ENCODE measurements at regions not wholly inside any gene's neighbourhood (a gene's known extent, or its start where the extent isn't known, plus 50 kb on each side); places are given as distances from the start of the nearest gene placed in this dataset.

- intact Hi-C loops (cut with micrococcal nuclease), result no loop called here
- Mint-ChIP-seq H3K27me3 (peaks cover 3% of the 10 kb centered on the region), H3K36me3 (ENCODE audit: low read depth) (no peaks in the 10 kb centered on the region), H3K4me1 (no peaks in the 10 kb centered on the region), H3K9me3 (peaks cover 16% of the 10 kb centered on the region), H3K27ac (no peak overlapping the region), H3K4me3 (no peak overlapping the region)
- CTCF ChIA-PET, result no interaction called here
- no peak for TF ChIP-seq CTCF (IDR thresholded peaks at IDR 0.05)
- POLR2A ChIA-PET, result no interaction called here
- no peak for DNase-seq
- no peak for ATAC-seq (ENCODE audit: low read depth)
These were observed 85.4 kb upstream of the GTSF1L start for GRCh38 chr20:43812216-43812615.

GRCh38 chr20:43809206-43809819, 82.5 kb upstream of the GTSF1L start:
- TF ChIP-seq CTCF (IDR thresholded peaks at IDR 0.05), result no peak
- DNase-seq, result no peak
- Mint-ChIP-seq H3K27ac (no peak overlapping the region), H3K36me3 (ENCODE audit: low read depth) (peaks cover 2% of the 10 kb centered on the region), H3K9me3 (peaks cover 26% of the 10 kb centered on the region), H3K27me3 (peaks cover 3% of the 10 kb centered on the region), H3K4me3 (no peak overlapping the region), H3K4me1 (no peaks in the 10 kb centered on the region)
- ChIA-PET CTCF (interaction anchor here (0.6 to 0.9 kb wide), 2 partner anchors 30 to 248 kb away, joined by 3 to 4 read pairs; no protein-coding TSS in a partner anchor), POLR2A (no interaction called here)
- no peak for ATAC-seq (ENCODE audit: low read depth)
- intact Hi-C loops (cut with micrococcal nuclease), result no loop called here

- DNase-seq (no peak), ATAC-seq (ENCODE audit: low read depth) (no peak)
- Mint-ChIP-seq H3K4me3 (no peak overlapping the region), H3K36me3 (ENCODE audit: low read depth) (peaks cover 2% of the 10 kb centered on the region), H3K27ac (no peak overlapping the region), H3K4me1 (no peaks in the 10 kb centered on the region), H3K9me3 (peaks cover 26% of the 10 kb centered on the region), H3K27me3 (no peaks in the 10 kb centered on the region)
- ChIA-PET POLR2A (no interaction called here), CTCF (no interaction called here)
- intact Hi-C loops (cut with micrococcal nuclease), result no loop called here
- no peak for TF ChIP-seq CTCF (IDR thresholded peaks at IDR 0.05)
These were observed 78.0 kb upstream of the GTSF1L start for GRCh38 chr20:43804781-43805180.

- DNase-seq, result no peak
- peaks cover 5% of the 10 kb centered on the region for H3K4me1 Mint-ChIP-seq
- no peak overlapping the region for H3K27ac Mint-ChIP-seq
- peaks cover 2% of the 10 kb centered on the region for H3K36me3 Mint-ChIP-seq (ENCODE audit: low read depth)
- ChIA-PET POLR2A (no interaction called here), CTCF (no interaction called here)
- TF ChIP-seq CTCF (IDR thresholded peaks at IDR 0.05), result no peak
- H3K9me3 Mint-ChIP-seq, result peaks cover 21% of the 10 kb centered on the region
- intact Hi-C loops (cut with micrococcal nuclease), result no loop called here
- no peak for ATAC-seq (ENCODE audit: low read depth)
- peaks cover 3% of the 10 kb centered on the region for H3K27me3 Mint-ChIP-seq
- H3K4me3 Mint-ChIP-seq, result no peak overlapping the region
These were observed 76.5 kb upstream of the GTSF1L start for GRCh38 chr20:43803276-43803675.

GRCh38 chr20:43800186-43800585, 73.4 kb upstream of the GTSF1L start:
- POLR2A ChIA-PET, result no interaction called here

More at GRCh38 chr20:43800186-43800585, 73.4 kb upstream of the GTSF1L start:
- H3K4me3 Mint-ChIP-seq, result no peak overlapping the region
- DNase-seq (no peak), ATAC-seq (ENCODE audit: low read depth) (no peak)
- H3K27me3 Mint-ChIP-seq, result peaks cover 5% of the 10 kb centered on the region
- H3K27ac Mint-ChIP-seq, result no peak overlapping the region
- no peaks in the 10 kb centered on the region for H3K36me3 Mint-ChIP-seq (ENCODE audit: low read depth)
- peaks cover 5% of the 10 kb centered on the region for H3K4me1 Mint-ChIP-seq
- TF ChIP-seq CTCF (IDR thresholded peaks at IDR 0.05), result no peak
- CTCF ChIA-PET, result no interaction called here
- intact Hi-C loops (cut with micrococcal nuclease), result no loop called here
- peaks cover 13% of the 10 kb centered on the region for H3K9me3 Mint-ChIP-seq

Data from activated B cell treated with CpG ODN at 0.5 μM for 24 hours (primary cell).